ENCODE measurements at regions not wholly inside any gene's neighbourhood (a gene's known extent, or its start where the extent isn't known, plus 50 kb on each side); places are given as distances from the start of the nearest gene placed in this dataset.
A peak's percentile ranks its signal among the peaks of the same experiment; 100 is the strongest.
"Not testable (repeated sequence)": the region's sequence is repeated elsewhere in the genome, so short reads cannot be mapped to it uniquely, and the experiment has no call there.

DNA sequence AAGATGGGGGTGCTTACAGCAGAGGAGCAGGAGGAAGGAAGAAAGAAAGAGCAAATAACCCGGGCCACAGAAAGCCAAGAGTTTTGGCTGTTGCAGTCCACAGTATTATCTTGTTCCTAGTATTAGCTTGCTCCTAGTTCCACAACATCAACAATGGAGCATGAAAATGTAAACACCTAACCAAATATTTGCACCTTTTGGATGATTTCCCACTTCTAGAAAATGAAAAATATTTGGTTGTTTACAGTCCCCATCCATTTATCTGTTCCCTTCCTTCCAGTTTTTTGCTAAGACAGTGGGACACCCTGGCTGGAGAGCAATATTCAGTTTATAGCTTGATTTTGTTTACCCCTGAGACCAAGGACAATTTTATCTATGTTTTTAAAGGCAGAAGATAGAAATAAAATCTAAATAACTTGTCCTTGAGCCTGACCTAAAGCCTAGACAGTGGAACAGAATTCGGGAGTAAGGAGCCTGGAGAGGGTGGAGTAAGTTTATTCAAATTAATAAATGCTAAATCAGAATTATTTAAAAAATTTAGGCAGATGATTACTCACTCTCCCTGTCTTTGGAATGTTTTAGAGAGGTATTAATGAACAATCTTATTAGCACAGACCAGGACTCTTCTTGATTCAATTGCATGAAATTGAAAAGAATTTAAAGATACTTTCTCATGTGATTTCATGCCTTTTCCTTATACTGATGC, 51.6 kb downstream of the RESF1 start:
- DNase-seq, result no peak

- DNase-seq, result no peak
These were observed 53.1 kb downstream of the RESF1 start for GRCh38 chr12:32012249-32012785.

DNA sequence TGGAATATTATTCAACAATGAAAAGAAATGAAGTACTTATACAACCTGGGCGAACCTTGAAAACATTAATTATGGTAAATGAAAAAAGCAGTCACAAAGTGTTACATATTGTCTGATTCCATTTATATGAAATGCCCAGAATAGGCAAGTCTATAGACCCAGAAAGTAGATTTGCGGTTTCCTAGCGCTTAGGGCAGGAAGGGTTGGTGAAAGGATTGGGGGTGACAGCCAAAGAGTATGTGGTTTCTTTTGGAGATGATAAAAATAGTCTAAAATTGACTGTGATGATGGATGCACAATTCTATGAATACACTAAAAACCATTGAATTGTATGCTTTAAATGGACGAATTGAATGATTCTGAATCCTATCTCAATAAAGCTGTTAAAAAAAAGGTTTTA, 55.8 kb downstream of the RESF1 start:
- DNase-seq, result no peak

GRCh38 chr12:32016680-32017482, 57.7 kb downstream of the RESF1 start:
- DNase-seq, result no peak

DNA sequence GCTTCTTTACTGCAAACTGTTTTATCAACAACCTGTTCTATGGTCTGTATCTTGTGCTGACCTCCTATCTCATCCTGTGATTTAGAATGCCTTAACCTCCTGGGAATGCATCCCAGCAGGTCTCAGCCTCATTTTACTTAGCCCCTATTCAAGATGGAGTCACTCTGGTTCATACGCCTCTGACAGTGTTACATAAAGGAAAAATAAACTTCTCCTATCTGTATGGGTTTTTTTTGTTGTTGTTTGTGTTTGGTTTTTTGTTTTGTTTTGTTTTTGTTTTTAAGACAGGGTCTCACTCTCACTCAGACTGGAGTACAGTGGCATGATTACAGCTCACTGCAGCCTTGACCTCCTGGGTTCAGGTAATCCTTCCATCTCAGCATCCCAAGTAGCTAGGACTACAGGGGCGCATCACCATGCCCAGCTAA, 62.1 kb downstream of the RESF1 start:
- no peak for DNase-seq

DNA sequence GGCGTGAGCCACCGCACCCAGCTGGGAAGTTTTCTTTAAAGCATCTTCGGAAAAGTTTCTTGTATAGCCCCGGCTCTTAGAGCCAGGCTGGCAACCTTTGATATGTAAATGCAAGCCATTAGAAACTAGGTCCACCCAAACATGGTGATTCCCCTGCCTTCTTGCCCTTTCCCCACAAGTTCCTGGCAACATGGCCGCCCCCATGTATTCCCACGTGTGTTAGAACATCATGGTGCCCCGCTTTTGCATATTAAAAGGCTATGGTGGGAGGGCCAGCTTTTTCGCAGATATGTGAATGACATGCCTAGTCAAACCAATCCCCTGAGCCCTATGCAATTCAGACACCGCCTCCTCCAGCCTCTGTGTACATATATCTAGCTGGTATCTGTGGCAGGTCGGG, 63.2 kb downstream of the RESF1 start:
- not testable (repeated sequence) for DNase-seq

DNA sequence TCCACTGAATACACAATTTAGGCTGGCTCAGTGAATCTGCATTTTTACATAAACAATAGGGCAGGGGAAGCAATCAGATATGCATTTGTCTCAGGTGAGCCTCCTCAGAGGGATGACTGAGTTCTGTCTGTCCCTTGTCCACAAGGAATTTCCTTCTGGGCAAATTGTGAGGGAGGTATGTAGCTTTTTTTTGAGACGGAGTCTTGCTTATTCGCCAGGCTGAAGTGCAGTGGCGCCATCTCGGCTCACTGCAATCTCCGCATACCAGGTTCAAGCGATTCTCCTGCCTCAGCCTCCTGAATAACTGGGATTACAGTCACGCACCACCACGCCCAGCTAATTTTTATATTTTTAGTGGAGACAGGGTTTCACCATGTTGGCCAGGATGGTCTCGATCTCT, 64.6 kb downstream of the RESF1 start:
- not testable (repeated sequence) for DNase-seq

GRCh38 chr12:32024884-32025592, 65.8 kb downstream of the RESF1 start:
- DNase-seq, result no peak

DNA sequence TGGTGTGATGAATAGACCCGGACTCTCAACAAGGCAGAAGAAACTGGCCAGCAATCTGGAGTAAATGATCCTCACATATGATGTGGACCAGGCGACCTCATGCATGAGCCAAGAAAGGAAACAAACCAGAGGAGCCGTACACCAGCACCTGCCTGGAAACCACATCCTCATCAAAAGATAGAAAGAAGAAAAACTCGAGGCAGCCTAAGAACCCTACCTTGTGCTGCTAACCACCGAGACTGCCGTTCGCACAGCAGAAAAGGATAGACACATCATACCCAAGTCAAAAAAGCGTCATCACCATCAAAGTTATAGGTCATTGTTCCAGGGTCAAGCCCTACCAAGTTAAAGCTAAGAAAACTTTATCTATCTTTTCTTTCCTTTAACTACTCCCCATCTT, 66.7 kb downstream of the RESF1 start:
- DNase-seq, result no peak

GRCh38 chr12:32027684-32028365, 68.6 kb downstream of the RESF1 start:
- no peak for DNase-seq

DNA sequence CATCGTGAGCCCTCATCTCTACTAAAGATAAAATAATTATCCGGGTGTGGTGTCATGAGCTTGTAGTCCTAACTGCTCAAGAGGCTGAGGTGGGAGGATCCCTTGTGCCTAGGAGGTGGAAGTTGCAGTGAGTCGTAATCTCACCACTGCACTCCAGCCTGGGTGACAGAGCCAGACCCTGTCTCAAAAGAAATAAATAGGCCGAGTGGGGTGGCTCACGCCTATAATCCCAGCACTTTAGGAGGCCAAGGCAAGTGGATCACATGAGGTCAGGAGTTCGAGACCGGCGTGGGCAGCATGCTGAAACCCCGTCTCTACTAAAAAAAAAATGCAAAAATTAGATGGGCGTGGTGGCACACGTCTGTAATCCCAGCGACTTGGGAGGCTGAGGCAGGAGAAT, 70.9 kb downstream of the RESF1 start:
- no peak for DNase-seq

DNA sequence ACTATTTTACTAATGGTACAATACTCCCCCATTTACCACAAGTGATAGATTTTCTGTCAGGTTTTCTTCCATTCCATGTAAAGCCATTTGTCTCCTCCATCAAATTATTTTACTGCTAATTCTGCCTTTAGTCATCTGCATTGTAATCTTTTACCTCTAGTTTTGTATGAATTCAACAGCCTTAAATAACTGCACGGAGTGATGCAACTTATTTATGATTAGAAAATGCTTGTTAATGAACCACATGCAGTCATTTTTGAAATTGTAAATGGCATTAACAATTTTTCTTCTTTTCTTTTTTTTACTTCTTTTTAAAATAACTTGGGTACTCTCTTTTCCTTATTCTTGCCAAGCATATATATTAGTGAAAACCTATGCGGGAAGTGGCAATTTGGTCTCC, 71.5 kb downstream of the RESF1 start:
- no peak for DNase-seq

GRCh38 chr12:32031109-32031508, 71.9 kb downstream of the RESF1 start:
- DNase-seq, result no peak

GRCh38 chr12:32032205-32032810, 73.1 kb downstream of the RESF1 start:
- DNase-seq, result peak; percentile 13

GRCh38 chr12:32033406-32033805, 73.2 kb upstream of the BICD1 start:
- DNase-seq, result no peak

DNA sequence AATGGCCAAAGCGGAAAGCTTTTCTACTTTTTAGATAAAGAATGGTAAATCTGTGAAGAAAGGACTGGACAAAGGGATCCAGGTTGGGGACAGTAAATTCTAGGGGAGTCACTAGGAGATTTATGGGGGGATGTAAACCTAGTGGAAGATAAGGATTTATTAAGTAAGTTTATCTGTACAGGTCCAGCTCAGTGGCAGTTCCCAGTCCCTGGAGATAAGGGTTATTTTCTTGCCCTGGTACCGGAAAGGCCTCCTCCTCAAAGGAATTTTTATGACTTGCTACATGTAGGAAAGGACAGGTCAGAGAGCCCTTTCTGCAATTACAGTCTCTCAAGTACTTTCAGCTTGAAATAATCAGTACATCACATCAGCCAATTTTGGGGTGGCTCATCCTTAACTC, 72.6 kb upstream of the BICD1 start:
- DNase-seq, result no peak

DNA sequence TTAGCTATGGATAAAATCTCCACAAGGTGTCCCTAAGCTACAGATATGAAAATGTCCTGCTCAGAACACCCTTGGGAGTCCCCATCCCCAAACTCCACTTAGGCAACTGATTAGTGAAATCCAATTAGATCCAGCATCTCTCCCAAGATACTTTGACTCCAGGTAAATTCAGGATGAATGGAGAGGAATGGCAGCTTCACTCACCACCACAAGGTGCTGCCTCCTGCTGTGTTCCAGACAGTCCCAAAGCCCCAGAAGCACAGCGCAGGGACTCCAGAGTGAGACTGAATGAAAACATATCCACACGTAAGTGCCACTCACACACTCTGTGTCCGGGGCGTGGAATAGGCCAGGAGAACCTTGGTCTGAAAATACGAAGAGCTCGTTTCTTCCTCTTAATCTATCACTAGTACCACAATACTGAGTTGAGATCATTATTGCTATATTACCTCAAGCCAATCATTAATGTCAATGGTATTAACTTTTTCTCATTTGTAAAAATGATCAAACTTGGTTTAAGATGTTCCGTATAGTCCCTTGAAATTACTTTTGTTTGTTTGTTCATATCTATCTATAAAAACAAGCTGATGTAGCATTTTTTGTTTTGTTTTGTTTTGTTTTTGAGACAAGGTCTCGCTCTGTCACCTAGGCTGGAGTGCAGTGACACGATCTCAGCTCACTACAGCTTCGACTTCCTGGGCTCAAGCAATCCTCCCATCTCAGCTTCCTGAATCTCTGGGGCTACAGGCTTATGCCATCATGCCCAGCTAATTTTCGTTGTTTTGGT, 70.0 kb upstream of the BICD1 start:
- DNase-seq, result no peak

DNA sequence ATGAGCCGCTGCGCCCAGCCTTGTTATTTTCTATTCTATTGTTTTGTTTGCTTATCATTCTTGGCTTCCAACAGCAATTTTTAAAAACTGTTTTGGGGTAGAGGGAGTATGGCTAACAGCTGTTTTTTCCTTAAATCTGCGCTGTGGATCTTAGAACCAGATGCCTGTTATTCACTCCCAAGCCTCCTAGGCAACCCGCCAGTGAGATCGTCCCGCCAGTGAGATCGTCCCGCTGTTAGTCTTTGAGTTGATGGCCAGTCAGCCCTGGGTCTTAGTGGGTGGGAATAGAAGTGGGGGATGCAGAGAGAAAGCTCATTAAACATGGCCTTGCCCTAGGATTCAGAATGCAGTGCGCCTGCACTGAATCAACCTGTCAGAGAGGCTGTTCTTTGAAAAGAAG, 67.3 kb upstream of the BICD1 start:
- DNase-seq, result no peak

- DNase-seq, result no peak
These were observed 66.6 kb upstream of the BICD1 start for GRCh38 chr12:32039917-32040575.

DNA sequence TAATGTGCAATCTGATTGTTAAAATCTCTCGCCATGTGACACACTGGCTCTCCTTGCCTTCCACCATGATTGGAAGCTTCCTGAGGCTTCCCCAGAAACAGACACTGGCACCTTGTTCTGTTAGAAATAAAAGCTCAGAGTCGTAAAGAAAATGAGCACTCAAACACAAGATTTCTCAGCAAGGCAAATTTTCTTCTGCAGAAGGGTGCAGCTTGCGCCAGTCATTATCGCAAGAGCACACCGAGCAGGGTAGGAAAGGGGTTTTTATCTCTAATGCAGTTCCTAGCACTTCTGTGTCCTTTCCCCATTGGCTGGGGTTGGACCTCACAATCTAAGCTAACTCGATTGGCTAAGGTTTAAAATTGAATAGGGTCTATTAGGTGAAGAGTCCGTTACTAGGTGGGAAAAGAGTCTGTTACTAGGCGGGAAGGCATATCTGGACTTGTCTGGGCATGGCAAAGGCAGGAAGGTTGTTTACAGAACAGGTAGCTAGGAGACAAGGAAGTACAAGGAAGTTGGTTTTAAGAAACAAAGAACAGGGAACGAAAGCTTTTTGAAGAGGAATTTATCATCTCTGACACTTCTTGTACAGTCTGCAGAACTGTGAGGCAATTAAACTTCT, 62.6 kb upstream of the BICD1 start:
- no peak for DNase-seq
